ENCODE measurements at regions not wholly inside any gene's neighbourhood (a gene's known extent, or its start where the extent isn't known, plus 50 kb on each side); places are given as distances from the start of the nearest gene placed in this dataset.

GRCh38 chr10:83649471-83649870 lies 489.8 kb upstream of the GHITM start:
- CTCF ChIA-PET, result no interaction called here
- Histone ChIP-seq H3K36me3 (ENCODE audit: control insufficient read depth in 2 of 2, extremely low read depth in 1 of 2, insufficient read depth in 2 of 2, low read length in 2 of 2) (no peaks in the 10 kb centered on the region), H3K4me3 (replicated peaks in 1 of 3; ENCODE audit: insufficient read depth in 1 of 3, low read depth in 1 of 3, low read length in 3 of 3) (no peak overlapping the region), H3K79me2 (ENCODE audit: control insufficient read depth, insufficient read depth, low read length) (no peaks in the 10 kb centered on the region), H3K9ac (replicated peaks; ENCODE audit: extremely low read depth, insufficient read depth, low read length) (no peak overlapping the region), H2AFZ (ENCODE audit: low read depth, low read length) (no peak overlapping the region), H3K27ac (ENCODE audit: insufficient read depth, low read depth, low read length) (no peak overlapping the region), H3K4me2 (ENCODE audit: insufficient read depth, low read length) (no peak overlapping the region), H3K4me1 (ENCODE audit: control insufficient read depth, extremely low read depth, insufficient read depth, low read length) (peaks cover 41% of the 10 kb centered on the region), H3K9me1 (replicated peaks; ENCODE audit: control insufficient read depth, extremely low read depth, insufficient read depth, low read length) (no peaks in the 10 kb centered on the region), H3K9me3 (replicated peaks; ENCODE audit: control insufficient read depth, insufficient read depth, low read length) (no peaks in the 10 kb centered on the region), H4K20me1 (replicated peaks; ENCODE audit: control insufficient read depth, extremely low read depth, insufficient read depth, low read length) (no peaks in the 10 kb centered on the region), H3K27me3 (ENCODE audit: control insufficient read depth in 2 of 2, insufficient read depth in 2 of 2, low read length in 2 of 2) (no peaks in the 10 kb centered on the region)
- intact Hi-C loops (cut with micrococcal nuclease), result loop anchor here (5.0 kb wide), 1 partner anchor 102 kb away; no protein-coding TSS in a partner anchor
- POLR2A ChIA-PET, result no interaction called here
- no peak for DNase-seq (ENCODE audit: low read depth, low spot score)
- TF ChIP-seq GATA2 (IDR thresholded peaks at IDR 0.05; ENCODE audit: insufficient read depth, insufficient read length, low read depth, low read length), result no peak
- FAIRE-seq, result no peak
- dilution Hi-C loops (cut with MboI; ENCODE audit: extremely low pct_ligation_motif_present, low sequenced_read_pairs), result no loop called here
- no TSS peak for BruUV-seq (replicated peaks)

- Histone ChIP-seq H3K4me1 (ENCODE audit: control insufficient read depth, extremely low read depth, insufficient read depth, low read length) (peaks cover 5% of the 10 kb centered on the region), H3K9ac (replicated peaks; ENCODE audit: extremely low read depth, insufficient read depth, low read length) (no peak overlapping the region), H3K9me3 (replicated peaks; ENCODE audit: control insufficient read depth, insufficient read depth, low read length) (no peaks in the 10 kb centered on the region), H4K20me1 (replicated peaks; ENCODE audit: control insufficient read depth, extremely low read depth, insufficient read depth, low read length) (no peaks in the 10 kb centered on the region), H3K9me1 (replicated peaks; ENCODE audit: control insufficient read depth, extremely low read depth, insufficient read depth, low read length) (no peaks in the 10 kb centered on the region), H3K4me3 (replicated peaks in 1 of 3; ENCODE audit: insufficient read depth in 1 of 3, low read depth in 1 of 3, low read length in 3 of 3) (no peak overlapping the region), H3K27me3 (ENCODE audit: control insufficient read depth in 2 of 2, insufficient read depth in 2 of 2, low read length in 2 of 2) (no peaks in the 10 kb centered on the region), H3K27ac (ENCODE audit: insufficient read depth, low read depth, low read length) (no peak overlapping the region), H2AFZ (ENCODE audit: low read depth, low read length) (no peak overlapping the region), H3K79me2 (ENCODE audit: control insufficient read depth, insufficient read depth, low read length) (no peaks in the 10 kb centered on the region), H3K4me2 (ENCODE audit: insufficient read depth, low read length) (no peak overlapping the region), H3K36me3 (ENCODE audit: control insufficient read depth in 2 of 2, extremely low read depth in 1 of 2, insufficient read depth in 2 of 2, low read length in 2 of 2) (no peaks in the 10 kb centered on the region)
- DNase-seq (ENCODE audit: low read depth, low spot score) (no peak), FAIRE-seq (no peak)
- dilution Hi-C loops (cut with MboI; ENCODE audit: extremely low pct_ligation_motif_present, low sequenced_read_pairs) (no loop called here), intact Hi-C loops (cut with micrococcal nuclease) (no loop called here)
- ChIA-PET CTCF (no interaction called here), POLR2A (no interaction called here)
- TF ChIP-seq EZH2 (IDR thresholded peaks at IDR 0.05; ENCODE audit: borderline replicate concordance, low read depth, low read length, severe bottlenecking) (no peak), FOS (IDR thresholded peaks at IDR 0.05; ENCODE audit: borderline replicate concordance, insufficient read depth, low read length) (no peak), POLR2AphosphoS5 (IDR thresholded peaks at IDR 0.05; ENCODE audit: insufficient read depth, low read depth, low read length) (no peak), POLR2A (IDR thresholded peaks at IDR 0.05; ENCODE audit: low read depth, low read length) (no peak), MAX (IDR thresholded peaks at IDR 0.05; ENCODE audit: insufficient read depth, insufficient read length) (no peak), GATA2 (IDR thresholded peaks at IDR 0.05; ENCODE audit: insufficient read depth, insufficient read length, low read depth, low read length) (no peak)
- no TSS peak for BruUV-seq (replicated peaks)
These were observed 484.6 kb upstream of the GHITM start for GRCh38 chr10:83654689-83655088.

All from endothelial cell of umbilical vein (primary cell).